ENCODE measurements at regions not wholly inside any gene's neighbourhood (a gene's known extent, or its start where the extent isn't known, plus 50 kb on each side); places are given as distances from the start of the nearest gene placed in this dataset.

- TF ChIP-seq CTCF (IDR thresholded peaks at IDR 0.05) (no peak), POLR2A (IDR thresholded peaks at IDR 0.05) (no peak)
These were observed 78.6 kb upstream of the PBX1 start for GRCh38 chr1:164480285-164480907.

Measured in heart left ventricle (tissue), 13 donors.